GM19455 (cell line): ENCODE measurements at regions not wholly inside any gene's neighbourhood (a gene's known extent, or its start where the extent isn't known, plus 50 kb on each side); places are given as distances from the start of the nearest gene placed in this dataset.

Experiments
- ATAC-seq: cut with Tn5 transposase; IDR thresholded peaks from one replicate; pipeline ENCODE4 v1.9.1; 2021; ENCODE audit not compliant: unreplicated experiment

DNA sequence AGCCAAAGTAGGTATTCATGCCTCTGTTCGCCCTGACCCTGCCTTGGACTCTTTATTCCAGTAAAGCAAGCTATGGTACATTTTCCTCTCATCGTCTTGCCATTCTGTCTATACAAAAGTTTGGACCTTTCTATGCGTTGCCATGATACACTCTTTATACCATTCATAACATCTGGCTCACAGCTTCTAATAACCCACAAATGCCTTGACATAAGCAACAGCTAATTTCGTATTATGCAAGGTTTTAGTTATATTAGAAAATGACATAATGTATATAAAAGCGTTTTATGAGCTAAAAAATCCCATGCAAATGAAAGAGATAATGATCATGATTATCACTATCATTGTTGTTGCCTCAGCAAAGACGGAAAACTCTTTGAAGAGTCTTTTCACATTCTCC, 265.7 kb downstream of the TMEM167A start:
- no peak for ATAC-seq

DNA sequence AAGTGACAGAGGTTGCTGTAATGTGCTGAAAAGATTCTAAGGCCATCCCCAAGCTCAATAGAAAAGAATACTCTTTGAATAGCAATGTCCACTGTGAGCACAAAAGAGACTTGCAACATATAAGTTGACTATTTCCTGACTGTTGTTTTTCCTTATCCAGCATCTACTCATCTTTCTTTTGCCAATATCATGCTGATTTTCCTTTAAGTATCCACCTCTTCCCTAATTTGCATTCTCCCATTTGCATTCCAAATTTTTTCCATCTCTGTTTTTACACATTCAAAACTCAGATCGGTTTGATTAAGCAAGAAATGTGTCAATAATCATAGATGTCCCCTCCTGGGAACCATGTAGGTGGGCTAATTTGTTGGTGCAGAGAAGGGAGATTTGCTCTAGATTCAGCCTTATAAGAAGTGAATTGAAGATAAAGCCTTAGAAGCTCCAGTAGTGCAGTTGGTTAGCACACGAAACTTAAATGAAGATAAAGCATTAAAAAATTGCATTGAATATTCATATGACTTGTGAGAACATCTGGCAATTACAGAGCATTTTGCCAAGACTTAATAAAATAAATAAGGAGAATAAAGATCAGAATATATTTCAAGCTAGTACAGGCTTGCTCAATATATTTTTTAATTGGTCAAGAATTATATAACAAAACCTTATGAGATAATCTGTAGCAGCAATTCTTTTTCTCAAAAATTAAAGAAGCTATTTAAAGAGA, 267.6 kb downstream of the TMEM167A start:
- ATAC-seq: no peak

DNA sequence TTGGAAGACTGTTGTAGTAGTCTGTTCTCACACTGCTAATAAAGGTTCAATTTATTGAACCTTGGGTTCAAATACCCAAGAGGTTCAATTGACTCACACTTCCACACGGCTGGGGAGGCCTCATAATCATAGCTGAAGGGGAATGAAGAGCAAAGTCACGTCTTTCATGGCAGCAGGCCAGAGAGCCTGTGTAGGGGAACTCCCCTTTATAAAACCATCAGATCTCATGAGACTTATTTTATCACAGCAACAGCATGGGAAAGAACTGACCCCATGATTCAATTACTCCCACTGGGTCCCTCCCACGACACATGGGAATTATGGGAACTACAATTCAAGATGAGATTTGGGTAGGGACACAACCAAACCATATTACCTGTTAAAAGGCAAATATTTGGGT, 268.2 kb downstream of the TMEM167A start:
- ATAC-seq: no peak

- ATAC-seq: no peak
Observed at GRCh38 chr5:82807021-82807420, 270.2 kb downstream of the TMEM167A start.

DNA sequence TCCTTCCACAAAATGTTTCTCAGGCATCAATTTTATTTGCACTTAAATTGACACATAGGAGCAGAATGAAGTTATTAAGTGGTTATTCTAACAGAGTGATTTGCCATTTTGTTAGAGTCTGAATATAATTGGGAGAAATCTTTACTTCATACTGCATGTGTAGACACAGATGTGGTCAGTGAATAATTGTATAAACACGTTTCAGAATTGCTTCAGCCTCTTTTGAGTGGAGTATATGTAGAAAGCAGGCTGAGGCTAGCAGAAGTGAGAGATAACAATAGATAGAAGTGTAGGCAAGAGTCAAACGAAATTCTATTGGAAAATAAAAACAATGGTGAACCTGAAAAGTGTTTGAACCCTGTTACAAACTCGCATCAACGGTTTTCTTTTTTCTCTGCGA, 270.7 kb downstream of the TMEM167A start:
- ATAC-seq: no peak

- no peak for ATAC-seq
Observed at GRCh38 chr5:82804155-82804690, 273.0 kb downstream of the TMEM167A start.

DNA sequence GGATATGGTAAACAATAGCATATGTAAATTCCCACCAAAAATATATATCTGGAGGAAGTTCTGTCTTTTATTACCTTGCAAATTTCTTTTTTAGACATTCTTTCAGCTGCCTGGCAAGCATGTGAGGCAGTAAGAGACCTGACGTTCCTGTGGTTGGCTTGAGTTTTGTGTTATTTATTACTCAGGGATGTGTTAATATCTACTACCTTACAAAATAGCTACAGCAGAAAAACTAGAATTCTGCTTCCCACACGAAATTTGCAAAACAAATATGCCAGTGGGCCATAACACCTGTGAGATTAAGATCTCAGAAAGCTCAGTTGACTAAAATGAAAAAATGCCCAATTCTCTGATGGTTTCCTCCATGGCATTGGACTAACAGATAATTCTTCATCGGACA, 274.2 kb downstream of the TMEM167A start:
- no peak for ATAC-seq

DNA sequence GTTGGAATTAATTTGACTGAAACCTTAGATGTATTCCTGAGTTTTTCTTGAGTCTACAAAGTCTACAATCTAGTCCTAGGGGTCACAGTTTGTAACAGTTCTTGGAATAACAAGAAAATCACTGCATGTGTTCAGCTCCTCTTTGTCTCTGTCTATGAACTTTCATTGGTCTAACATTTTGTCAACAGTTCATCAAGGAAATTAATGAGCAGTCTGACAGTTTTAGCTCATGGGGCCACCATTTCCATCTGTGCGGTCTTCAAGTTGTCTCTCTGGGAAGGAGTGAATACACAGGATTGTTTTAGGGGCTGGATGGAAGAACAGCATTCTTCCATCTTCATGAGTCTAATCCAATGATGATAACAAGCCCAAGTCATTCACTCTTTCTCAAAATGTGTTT, 276.4 kb downstream of the TMEM167A start:
- ATAC-seq: no peak

DNA sequence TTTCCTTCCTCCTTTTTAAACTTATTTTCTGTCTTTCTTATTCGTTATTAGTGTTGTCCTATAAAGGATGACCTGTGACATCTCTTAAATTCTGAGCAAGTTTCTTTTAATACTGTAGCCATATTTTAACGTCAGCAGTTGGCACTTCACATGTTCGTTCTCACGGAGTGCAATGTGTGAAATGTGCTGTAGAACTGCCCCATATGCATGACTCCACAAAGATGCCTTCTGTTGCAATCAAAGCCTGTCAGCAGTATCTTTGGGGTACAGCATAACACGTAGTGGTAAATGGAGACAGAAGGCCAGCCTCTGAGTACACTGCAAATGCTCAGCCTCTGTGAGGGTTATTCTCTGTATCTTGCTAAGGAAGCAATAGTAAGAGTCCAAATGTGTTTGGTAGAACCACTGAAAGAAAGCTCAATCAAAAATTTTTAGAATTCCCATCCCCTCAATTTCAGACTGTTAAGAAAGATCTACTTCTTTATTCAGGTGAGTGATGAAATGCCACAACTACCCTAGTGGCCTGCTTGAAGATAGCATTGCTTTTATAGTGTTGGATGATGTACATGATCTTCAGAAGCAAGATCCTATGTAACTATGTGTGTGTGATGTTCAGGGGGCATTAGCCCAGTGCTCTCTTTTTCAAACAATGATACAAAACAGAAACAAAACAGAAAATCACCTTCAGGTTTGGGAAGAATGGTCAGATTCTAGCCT, 277.7 kb downstream of the TMEM167A start:
- ATAC-seq: no peak

GRCh38 chr5:82798676-82799075, 278.5 kb downstream of the TMEM167A start:
- no peak for ATAC-seq

GRCh38 chr5:82796643-82797416, 280.4 kb downstream of the TMEM167A start:
- ATAC-seq: no peak

DNA sequence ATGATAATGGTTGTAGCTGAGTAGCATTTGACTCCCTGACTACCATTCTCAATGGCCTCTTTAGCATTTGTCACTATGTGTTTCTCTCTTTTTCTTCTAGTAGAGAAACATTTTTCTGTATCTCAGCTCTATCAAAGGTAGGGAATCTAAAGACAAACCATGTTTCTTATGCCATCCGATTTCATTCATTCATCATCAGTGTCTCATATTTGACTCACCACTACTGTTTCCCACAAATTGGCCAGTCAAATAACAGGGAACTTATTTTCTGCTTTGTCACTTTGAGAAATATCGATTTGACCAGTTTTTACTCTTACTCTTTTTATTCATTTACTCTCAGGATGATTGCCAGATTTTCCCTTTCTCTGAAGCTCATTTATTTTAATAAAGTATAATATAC, 282.3 kb downstream of the TMEM167A start:
- no peak for ATAC-seq

- no peak for ATAC-seq
Observed at GRCh38 chr5:82793808-82794419, 283.3 kb downstream of the TMEM167A start.

- ATAC-seq: no peak
Observed at GRCh38 chr5:82792096-82792495, 285.1 kb downstream of the TMEM167A start.

DNA sequence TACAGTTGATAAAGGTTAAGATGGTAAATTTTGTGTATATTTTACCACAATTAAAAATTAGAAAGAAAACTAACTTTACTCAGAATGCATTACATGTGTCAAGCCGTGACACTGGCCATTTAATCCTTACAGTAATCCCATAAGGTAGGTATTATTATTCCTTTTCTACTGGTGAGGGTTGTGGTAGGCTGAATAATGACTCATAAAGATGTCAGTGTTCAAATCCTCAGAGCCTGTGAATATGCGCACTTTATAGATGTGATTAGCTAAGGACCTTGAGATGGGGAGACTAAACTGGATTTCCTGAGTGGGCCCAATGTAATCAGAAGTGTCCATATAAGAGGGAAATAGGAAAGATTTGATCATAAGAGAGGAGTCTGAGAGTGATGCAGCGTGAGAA, 288.1 kb downstream of the TMEM167A start:
- ATAC-seq: no peak

DNA sequence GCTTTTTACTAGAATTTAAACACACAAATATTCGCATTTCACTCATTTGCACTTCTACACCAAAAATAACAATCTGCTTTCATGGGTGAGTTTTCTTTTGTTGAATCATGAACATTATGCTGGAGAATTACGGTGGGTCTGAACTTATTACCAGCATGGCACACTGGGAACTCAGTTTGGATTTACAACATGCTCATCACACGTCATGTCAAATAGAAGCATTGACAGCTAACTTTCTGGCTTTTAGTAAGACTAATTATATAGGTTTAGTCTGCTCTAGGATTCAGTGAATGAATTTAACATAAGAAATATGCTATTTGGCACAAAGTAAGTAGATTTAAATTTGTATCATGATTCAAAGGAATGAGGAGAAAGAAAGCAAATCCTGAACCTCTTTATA, 290.4 kb downstream of the TMEM167A start:
- no peak for ATAC-seq

GRCh38 chr5:82785882-82786509, 291.2 kb downstream of the TMEM167A start:
- no peak for ATAC-seq

- ATAC-seq: no peak
Observed at GRCh38 chr5:82785456-82785855, 291.7 kb downstream of the TMEM167A start.

GRCh38 chr5:82784521-82784920, 292.7 kb downstream of the TMEM167A start:
- no peak for ATAC-seq

DNA sequence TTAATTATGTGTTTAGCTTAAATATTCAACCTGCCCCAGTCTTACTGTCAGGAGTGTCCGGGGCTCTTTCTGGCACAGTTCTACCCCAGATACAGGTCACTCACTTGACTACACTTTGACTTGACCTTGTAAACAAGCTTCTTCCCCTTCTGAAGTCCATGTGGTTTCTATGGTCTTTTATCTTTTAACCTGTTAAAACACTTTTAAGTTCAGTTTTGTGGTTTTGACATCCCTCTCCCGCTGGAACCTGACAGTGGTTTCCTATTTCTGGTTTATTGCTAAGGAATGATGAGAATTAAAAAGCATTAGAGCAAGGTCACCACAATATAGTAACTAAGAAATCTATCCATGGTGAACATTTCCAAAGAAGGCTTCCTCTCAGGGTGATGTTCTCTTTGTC, 300.1 kb downstream of the TMEM167A start:
- no peak for ATAC-seq

GRCh38 chr5:82772281-82772680, 304.9 kb downstream of the TMEM167A start:
- ATAC-seq: no peak
